Breast epithelium (tissue), 3 donors: ENCODE measurements at regions not wholly inside any gene's neighbourhood (a gene's known extent, or its start where the extent isn't known, plus 50 kb on each side); places are given as distances from the start of the nearest gene placed in this dataset.

Experiments used
- CTCF ChIP-seq, 3 donors: fragments of 450-650 bp; IDR thresholded peaks; one replicate each; pipeline ENCODE4 v1.5.1; 2016 to 2017; ENCODE audit warnings: antibody characterized with exemption in 3 of 3, mild to moderate bottlenecking in 3 of 3, moderate library complexity in 3 of 3
- POLR2A ChIP-seq: fragments of 450-650 bp; IDR thresholded peaks from one replicate; pipeline ENCODE4 v1.6.1; 2016; ENCODE audit warnings: antibody characterized with exemption, mild to moderate bottlenecking, moderate library complexity

GRCh38 chr18:47417807-47418206 lies 166.3 kb upstream of the SKOR2 start:
- no peak for TF ChIP-seq CTCF (IDR thresholded peaks at IDR 0.05)
- no peak for TF ChIP-seq POLR2A
